PFSK-1 (cell line): ENCODE measurements at regions not wholly inside any gene's neighbourhood (a gene's known extent, or its start where the extent isn't known, plus 50 kb on each side); places are given as distances from the start of the nearest gene placed in this dataset.

Source experiments
- SIN3A ChIP-seq: IDR thresholded peaks from 2 replicates; pipeline ENCODE4 v1.6.1; 2012; ENCODE audit warnings: mild to moderate bottlenecking, low read length, moderate library complexity, borderline replicate concordance; ENCODE audit not compliant: insufficient read depth
- TAF1 ChIP-seq: IDR thresholded peaks from 2 replicates; pipeline ENCODE4 v1.6.1; 2012; ENCODE audit warnings: low read length, control low read depth, borderline replicate concordance; ENCODE audit not compliant: insufficient read depth

DNA sequence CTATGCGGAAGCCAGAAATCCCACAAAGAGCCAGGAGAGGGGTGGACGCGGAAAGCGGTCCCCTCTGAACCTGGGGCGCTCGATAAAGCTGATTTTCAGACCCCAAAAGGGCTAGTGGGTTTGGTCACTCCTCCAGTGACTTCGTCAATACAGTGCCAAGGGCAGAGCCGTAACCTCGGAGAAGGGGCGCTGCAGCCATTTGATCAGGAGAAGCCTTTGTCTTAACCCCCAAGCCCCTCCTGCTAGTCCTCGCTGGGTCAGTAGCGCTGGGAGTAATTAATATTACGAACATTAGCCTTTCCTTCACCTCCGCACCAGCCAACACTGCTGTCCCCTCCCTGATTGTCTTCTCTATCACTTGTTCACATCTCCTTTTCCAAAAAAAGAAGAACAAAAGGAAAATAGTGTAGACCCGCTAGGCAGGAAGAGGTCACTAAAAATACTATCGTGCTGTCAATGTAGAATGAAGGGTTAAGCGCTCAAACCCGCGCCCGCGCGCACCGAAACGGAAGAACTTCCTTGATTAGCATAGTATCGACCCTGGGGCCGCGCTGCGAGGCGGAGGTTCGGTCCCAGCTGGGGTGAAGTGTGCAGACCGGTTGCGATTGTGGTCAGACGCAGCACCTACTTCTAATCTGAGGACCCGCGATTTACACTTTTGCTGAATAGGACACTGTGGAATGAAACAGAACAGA is 63.2 kb upstream of the MAPRE2 start:
- no peak for TF ChIP-seq SIN3A
- no peak for TF ChIP-seq TAF1
